Calu3 (cell line): ENCODE measurements at regions not wholly inside any gene's neighbourhood (a gene's known extent, or its start where the extent isn't known, plus 50 kb on each side); places are given as distances from the start of the nearest gene placed in this dataset.

Experiments
- BruUV-seq: library from RNA; stranded (reverse); fragments of 400-500 nt; replicated peaks from 2 replicates; lab custom pipeline; 2021; lab: Mats Ljungman, UMichigan
- CTCF ChIA-PET: fragments of 300-600 bp; sonication (Branson Sonifier 250); formaldehyde crosslinking; loops from one replicate; lab custom pipeline; 2022; ENCODE audit warnings: antibody characterized with exemption; lab: Charles Lee
- DNase-seq: peaks from one replicate; pipeline ENCODE4 v3.0.0; 2022
- H3K27ac Mint-ChIP-seq: one replicate; pipeline ENCODE4 v1.8.0; 2022; ENCODE audit warnings: mixed read lengths; ENCODE audit not compliant: unreplicated experiment
- H3K27me3 Mint-ChIP-seq: one replicate; pipeline ENCODE4 v1.8.0; 2022; ENCODE audit warnings: mixed read lengths; ENCODE audit not compliant: unreplicated experiment
- H3K36me3 Mint-ChIP-seq: one replicate; pipeline ENCODE4 v1.8.0; 2022; ENCODE audit warnings: mild to moderate bottlenecking, moderate library complexity, mixed read lengths; ENCODE audit not compliant: insufficient read depth, unreplicated experiment
- H3K4me1 Mint-ChIP-seq: one replicate; pipeline ENCODE4 v1.8.0; 2022; ENCODE audit warnings: mild to moderate bottlenecking, low read depth, mixed read lengths; ENCODE audit not compliant: unreplicated experiment
- H3K4me3 Mint-ChIP-seq: one replicate; pipeline ENCODE4 v1.8.0; 2022; ENCODE audit warnings: mild to moderate bottlenecking, low read depth, moderate library complexity, mixed read lengths; ENCODE audit not compliant: unreplicated experiment
- H3K9me3 Mint-ChIP-seq: one replicate; pipeline ENCODE4 v1.8.0; 2022; ENCODE audit warnings: low read depth, mixed read lengths; ENCODE audit not compliant: unreplicated experiment
- CTCF ChIP-seq: fragments of 200-600 bp; IDR thresholded peaks from one replicate; pipeline ENCODE4 v1.8.0; 2022; ENCODE audit warnings: antibody characterized with exemption; ENCODE audit not compliant: unreplicated experiment
- intact Hi-C: fragments of 100-400 bp; cut with micrococcal nuclease; formaldehyde crosslinking; loops from one replicate; pipeline ENCODE4 v1.10.0; 2022; ENCODE audit not compliant: unreplicated experiment

GRCh38 chr2:12396699-12397098 is 320.0 kb upstream of the TRIB2 start:
- Mint-ChIP-seq H3K4me1 (no peaks in the 10 kb centered on the region), H3K9me3 (peaks cover 2% of the 10 kb centered on the region), H3K27ac (no peak overlapping the region), H3K27me3 (peaks cover 24% of the 10 kb centered on the region), H3K4me3 (no peak overlapping the region), H3K36me3 (no peaks in the 10 kb centered on the region)
- TF ChIP-seq CTCF, result no peak
- no TSS peak for BruUV-seq
- intact Hi-C loops, result no loop called here
- no peak for DNase-seq
- CTCF ChIA-PET, result no interaction called here

GRCh38 chr2:12397854-12398253 is 318.9 kb upstream of the TRIB2 start:
- H3K4me1 Mint-ChIP-seq, result no peaks in the 10 kb centered on the region
- no peak overlapping the region for H3K27ac Mint-ChIP-seq
- DNase-seq, result no peak
- TF ChIP-seq CTCF, result no peak
- CTCF ChIA-PET, result no interaction called here
- intact Hi-C loops, result no loop called here
- peaks cover 24% of the 10 kb centered on the region for H3K27me3 Mint-ChIP-seq
- no peak overlapping the region for H3K4me3 Mint-ChIP-seq
- BruUV-seq, result no TSS peak
- H3K9me3 Mint-ChIP-seq, result peaks cover 2% of the 10 kb centered on the region
- no peaks in the 10 kb centered on the region for H3K36me3 Mint-ChIP-seq

GRCh38 chr2:12399240-12399639 is 317.5 kb upstream of the TRIB2 start:
- no peak for DNase-seq
- CTCF ChIA-PET, result no interaction called here
- H3K27ac Mint-ChIP-seq, result no peak overlapping the region
- BruUV-seq, result no TSS peak
- intact Hi-C loops, result no loop called here
- no peak for TF ChIP-seq CTCF
- H3K4me3 Mint-ChIP-seq, result no peak overlapping the region
- H3K9me3 Mint-ChIP-seq, result peaks cover 2% of the 10 kb centered on the region
- no peaks in the 10 kb centered on the region for H3K36me3 Mint-ChIP-seq
- peaks cover 23% of the 10 kb centered on the region for H3K27me3 Mint-ChIP-seq
- no peaks in the 10 kb centered on the region for H3K4me1 Mint-ChIP-seq

GRCh38 chr2:12400543-12400942 is 316.2 kb upstream of the TRIB2 start:
- H3K4me3 Mint-ChIP-seq, result no peak overlapping the region
- H3K27ac Mint-ChIP-seq, result no peak overlapping the region
- no peaks in the 10 kb centered on the region for H3K36me3 Mint-ChIP-seq
- BruUV-seq, result no TSS peak
- TF ChIP-seq CTCF, result no peak
- peaks cover 11% of the 10 kb centered on the region for H3K27me3 Mint-ChIP-seq
- H3K9me3 Mint-ChIP-seq, result peaks cover 2% of the 10 kb centered on the region
- CTCF ChIA-PET, result no interaction called here
- intact Hi-C loops, result no loop called here
- DNase-seq, result no peak
- no peaks in the 10 kb centered on the region for H3K4me1 Mint-ChIP-seq
